ENCODE measurements at regions not wholly inside any gene's neighbourhood (a gene's known extent, or its start where the extent isn't known, plus 50 kb on each side); places are given as distances from the start of the nearest gene placed in this dataset.

DNA sequence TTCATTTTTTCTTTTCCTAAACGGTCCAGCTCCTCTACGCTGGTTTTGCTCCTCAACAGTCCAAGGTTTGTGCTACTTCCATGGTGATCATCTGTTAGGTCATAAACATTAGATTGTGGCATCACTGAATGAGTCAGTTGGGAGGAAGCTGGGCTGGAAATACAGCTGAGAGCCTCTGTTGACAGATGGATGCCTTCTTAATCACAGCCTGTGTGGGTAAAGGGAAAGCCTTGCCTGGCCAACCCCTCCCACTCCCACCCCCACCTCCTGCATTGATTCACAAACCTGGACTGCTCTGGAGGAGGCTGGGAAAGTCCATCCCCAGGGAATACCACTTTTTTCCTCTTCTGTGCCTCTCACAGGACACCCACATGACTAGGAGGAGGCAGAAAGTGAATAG, 180.6 kb upstream of the CCN2 start:
- TF ChIP-seq, protein P1, sequence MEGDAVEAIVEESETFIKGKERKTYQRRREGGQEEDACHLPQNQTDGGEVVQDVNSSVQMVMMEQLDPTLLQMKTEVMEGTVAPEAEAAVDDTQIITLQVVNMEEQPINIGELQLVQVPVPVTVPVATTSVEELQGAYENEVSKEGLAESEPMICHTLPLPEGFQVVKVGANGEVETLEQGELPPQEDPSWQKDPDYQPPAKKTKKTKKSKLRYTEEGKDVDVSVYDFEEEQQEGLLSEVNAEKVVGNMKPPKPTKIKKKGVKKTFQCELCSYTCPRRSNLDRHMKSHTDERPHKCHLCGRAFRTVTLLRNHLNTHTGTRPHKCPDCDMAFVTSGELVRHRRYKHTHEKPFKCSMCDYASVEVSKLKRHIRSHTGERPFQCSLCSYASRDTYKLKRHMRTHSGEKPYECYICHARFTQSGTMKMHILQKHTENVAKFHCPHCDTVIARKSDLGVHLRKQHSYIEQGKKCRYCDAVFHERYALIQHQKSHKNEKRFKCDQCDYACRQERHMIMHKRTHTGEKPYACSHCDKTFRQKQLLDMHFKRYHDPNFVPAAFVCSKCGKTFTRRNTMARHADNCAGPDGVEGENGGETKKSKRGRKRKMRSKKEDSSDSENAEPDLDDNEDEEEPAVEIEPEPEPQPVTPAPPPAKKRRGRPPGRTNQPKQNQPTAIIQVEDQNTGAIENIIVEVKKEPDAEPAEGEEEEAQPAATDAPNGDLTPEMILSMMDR (IDR thresholded peaks at IDR 0.05; ENCODE audit: poor library complexity) = no peak
- no peak for TF ChIP-seq EZH2 (IDR thresholded peaks at IDR 0.05; ENCODE audit: borderline replicate concordance)
